Epithelial cell of esophagus (primary cell): ENCODE measurements at regions not wholly inside any gene's neighbourhood (a gene's known extent, or its start where the extent isn't known, plus 50 kb on each side); places are given as distances from the start of the nearest gene placed in this dataset.

Experiments used
- DNase-seq: peaks from one replicate; pipeline ENCODE4 v3.0.0; 2010; ENCODE audit warnings: low read depth
- H3K4me3 ChIP-seq: 2 replicates; pipeline ENCODE4 v1.5.1; 2011; ENCODE audit warnings: mild to moderate bottlenecking, low read length, control low read depth
- TF ChIP-seq, protein P1 (sequence below): IDR thresholded peaks from 2 replicates; pipeline ENCODE4 v1.5.1; 2011; ENCODE audit warnings: low read depth, mild to moderate bottlenecking, low read length, control low read depth, inconsistent platforms; ENCODE audit not compliant: insufficient read depth; ENCODE audit errors: missing control alignments

DNA sequence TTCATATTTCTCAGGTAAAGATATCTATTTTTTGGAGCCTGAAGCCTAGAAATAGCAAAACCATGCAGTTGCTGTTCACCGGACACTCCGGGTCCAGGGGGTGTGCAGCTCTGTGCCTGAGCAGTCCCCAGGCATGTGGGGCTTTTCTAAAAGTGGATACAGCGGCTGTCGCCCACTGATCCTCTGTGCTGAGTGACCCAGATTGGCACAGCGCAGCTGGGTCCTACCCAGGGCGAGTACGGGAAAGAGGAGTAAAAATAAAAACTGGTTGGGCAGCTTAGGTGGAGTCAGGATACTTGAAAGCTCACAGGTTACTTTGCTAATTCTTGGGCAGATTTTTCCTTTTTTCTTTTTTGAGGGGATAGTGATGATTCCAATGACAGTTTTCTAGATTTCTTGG lies 118.8 kb downstream of the UCHL1 start:
- H3K4me3 ChIP-seq = no peak overlapping the region
- peak; percentile 16 for DNase-seq
- TF ChIP-seq, protein P1, sequence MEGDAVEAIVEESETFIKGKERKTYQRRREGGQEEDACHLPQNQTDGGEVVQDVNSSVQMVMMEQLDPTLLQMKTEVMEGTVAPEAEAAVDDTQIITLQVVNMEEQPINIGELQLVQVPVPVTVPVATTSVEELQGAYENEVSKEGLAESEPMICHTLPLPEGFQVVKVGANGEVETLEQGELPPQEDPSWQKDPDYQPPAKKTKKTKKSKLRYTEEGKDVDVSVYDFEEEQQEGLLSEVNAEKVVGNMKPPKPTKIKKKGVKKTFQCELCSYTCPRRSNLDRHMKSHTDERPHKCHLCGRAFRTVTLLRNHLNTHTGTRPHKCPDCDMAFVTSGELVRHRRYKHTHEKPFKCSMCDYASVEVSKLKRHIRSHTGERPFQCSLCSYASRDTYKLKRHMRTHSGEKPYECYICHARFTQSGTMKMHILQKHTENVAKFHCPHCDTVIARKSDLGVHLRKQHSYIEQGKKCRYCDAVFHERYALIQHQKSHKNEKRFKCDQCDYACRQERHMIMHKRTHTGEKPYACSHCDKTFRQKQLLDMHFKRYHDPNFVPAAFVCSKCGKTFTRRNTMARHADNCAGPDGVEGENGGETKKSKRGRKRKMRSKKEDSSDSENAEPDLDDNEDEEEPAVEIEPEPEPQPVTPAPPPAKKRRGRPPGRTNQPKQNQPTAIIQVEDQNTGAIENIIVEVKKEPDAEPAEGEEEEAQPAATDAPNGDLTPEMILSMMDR = no peak

DNA sequence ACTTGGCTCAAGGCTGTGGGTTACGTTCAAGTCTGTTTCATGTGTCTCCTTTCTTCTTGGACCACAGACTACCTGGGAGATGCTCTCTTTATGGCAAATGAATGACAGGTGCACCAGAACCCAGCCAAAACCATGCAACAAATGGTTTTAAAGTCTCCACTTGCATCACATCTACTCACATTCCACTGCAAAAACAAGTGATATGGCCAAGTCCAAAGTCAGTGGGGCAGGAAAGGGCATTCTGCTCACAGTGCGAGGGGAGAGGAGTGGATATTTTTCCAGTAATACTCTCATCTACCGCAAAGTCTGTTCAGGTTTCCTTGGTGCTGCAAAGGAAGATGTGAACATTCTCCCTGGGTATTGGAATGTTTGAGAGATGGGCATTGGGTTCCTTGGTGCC lies 120.5 kb downstream of the UCHL1 start:
- no peak overlapping the region for H3K4me3 ChIP-seq
- no peak for DNase-seq
- TF ChIP-seq, protein P1 = no peak

DNA sequence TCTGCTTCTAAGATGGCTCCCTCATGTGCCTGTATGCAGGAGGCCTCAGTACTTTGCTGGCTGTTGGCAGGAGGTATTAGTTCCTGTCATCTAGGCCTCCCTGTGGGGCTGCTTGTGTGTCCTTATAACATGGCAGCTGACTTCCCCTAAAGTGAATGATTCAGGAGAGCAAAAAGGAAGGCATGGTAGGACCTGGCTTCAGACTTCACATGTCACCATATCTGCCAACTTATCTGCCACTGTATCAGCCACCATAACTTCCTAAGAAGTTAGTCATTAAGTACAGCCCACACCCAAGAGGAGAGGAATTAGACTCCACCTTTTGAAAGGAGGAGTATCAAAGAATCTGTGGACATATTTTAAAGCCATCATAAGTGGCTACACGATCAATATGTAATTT lies 122.5 kb downstream of the UCHL1 start:
- no peak for DNase-seq
- H3K4me3 ChIP-seq = no peak overlapping the region
- TF ChIP-seq, protein P1 = no peak

DNA sequence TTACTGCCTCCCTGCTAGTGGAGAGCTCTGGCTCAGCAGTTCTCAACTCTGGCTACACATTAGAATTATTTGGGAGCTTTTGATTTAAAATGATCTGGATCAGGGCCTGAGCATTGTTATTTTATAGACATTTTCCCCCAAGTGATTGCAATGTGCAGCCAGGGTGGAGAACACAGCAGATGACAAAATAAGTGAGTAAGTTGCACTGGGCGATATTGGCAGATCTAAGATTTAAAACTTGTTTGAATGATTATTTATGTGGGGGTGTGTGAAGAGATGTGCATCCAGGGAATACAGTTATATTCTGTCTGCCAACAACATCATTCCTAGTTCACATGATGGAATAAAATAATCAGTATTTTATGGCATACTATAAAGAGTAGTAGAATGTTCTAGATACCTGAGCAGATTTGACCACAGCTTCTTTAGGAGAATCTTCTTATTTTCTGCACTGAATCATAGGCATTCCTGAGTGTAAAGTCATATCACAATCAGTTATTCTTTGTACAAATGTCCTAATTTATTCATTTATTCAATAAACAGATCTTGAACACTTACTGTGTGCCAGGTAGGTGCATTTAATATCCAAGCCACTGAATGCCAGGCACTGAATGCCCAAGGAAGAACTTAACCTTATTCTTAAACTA lies 123.9 kb downstream of the UCHL1 start:
- no peak for DNase-seq
- H3K4me3 ChIP-seq = no peak overlapping the region
- TF ChIP-seq, protein P1 = no peak

DNA sequence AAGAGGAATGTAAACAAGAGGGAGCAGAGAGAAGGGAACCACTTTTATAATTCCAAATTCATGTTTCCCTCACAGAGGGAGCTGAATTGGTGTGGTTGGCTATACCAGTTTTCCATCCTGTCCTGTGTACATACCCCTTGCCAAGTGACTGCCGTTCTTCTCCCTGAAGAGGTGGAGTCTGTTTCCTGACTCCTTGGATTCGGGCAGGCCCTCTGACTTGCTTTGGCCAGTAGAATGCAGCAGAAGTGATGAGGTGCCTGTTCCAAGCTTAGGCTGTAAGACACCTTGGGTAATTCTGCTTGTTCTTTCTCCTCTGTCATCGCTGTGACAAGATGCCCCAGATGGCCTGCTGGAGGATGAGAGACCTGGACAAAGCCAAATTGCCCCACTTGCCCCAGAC lies 124.7 kb downstream of the UCHL1 start:
- TF ChIP-seq, protein P1 = no peak
- DNase-seq = no peak
- H3K4me3 ChIP-seq = no peak overlapping the region

DNA sequence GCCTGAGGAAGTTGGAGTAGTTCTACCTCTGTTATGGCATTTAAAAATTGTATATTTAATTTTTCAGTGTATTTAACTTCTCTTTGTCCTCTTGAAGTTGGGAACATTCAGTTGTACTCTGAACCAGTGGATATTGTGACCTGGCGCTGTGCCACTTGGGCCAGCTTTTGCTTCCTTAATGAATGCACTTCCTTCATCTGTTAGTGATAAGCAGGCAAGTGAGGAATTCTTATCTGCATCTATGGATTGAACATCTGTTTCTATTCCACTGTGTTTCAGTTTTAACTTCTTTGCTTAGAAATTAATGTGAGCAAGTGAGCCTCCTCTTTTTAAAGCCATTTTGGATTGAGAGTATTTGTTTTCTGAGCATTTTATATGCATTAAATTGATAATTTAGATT lies 128.3 kb downstream of the UCHL1 start:
- TF ChIP-seq, protein P1 = no peak
- no peak overlapping the region for H3K4me3 ChIP-seq
- no peak for DNase-seq

DNA sequence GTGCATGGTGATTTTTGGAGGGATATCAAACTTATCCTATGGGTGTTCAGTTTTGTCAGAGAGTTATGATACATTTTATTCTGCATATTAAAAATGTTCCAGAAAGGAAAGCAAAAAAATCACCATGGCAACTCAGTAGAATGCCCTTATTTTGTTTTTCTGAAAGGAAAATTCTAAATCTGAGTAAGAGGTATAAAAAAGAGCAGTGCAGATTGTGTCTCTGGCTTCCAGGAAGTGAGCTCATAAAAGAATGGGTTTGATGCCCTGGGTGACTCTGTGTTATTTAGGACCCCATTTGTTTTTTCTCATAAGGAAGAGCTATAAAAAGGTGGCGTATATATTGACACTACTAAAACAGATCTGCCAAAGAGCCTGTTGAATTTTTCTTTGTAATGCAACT lies 128.8 kb downstream of the UCHL1 start:
- no peak overlapping the region for H3K4me3 ChIP-seq
- DNase-seq = no peak
- TF ChIP-seq, protein P1 = no peak
